Dermis blood vessel endothelial cell (primary cell): ENCODE measurements at regions not wholly inside any gene's neighbourhood (a gene's known extent, or its start where the extent isn't known, plus 50 kb on each side); places are given as distances from the start of the nearest gene placed in this dataset.

Source experiments
- DNase-seq: peaks from one replicate; pipeline ENCODE4 v3.0.0; 2010

- DNase-seq, result no peak
Measured at GRCh38 chr7:32137059-32137458, 66.9 kb upstream of the PDE1C start.

- no peak for DNase-seq
Measured at GRCh38 chr7:32131091-32131490, 60.9 kb upstream of the PDE1C start.

GRCh38 chr7:32126843-32127242 is 56.6 kb upstream of the PDE1C start:
- no peak for DNase-seq
